ENCODE measurements at regions not wholly inside any gene's neighbourhood (a gene's known extent, or its start where the extent isn't known, plus 50 kb on each side); places are given as distances from the start of the nearest gene placed in this dataset.

- TF ChIP-seq ZNF462 (CRISPR knock-in tag; IDR thresholded peaks at IDR 0.05): no peak
Measured at GRCh38 chr9:12968093-12968492, 193.3 kb downstream of the LURAP1L start (continued).

DNA sequence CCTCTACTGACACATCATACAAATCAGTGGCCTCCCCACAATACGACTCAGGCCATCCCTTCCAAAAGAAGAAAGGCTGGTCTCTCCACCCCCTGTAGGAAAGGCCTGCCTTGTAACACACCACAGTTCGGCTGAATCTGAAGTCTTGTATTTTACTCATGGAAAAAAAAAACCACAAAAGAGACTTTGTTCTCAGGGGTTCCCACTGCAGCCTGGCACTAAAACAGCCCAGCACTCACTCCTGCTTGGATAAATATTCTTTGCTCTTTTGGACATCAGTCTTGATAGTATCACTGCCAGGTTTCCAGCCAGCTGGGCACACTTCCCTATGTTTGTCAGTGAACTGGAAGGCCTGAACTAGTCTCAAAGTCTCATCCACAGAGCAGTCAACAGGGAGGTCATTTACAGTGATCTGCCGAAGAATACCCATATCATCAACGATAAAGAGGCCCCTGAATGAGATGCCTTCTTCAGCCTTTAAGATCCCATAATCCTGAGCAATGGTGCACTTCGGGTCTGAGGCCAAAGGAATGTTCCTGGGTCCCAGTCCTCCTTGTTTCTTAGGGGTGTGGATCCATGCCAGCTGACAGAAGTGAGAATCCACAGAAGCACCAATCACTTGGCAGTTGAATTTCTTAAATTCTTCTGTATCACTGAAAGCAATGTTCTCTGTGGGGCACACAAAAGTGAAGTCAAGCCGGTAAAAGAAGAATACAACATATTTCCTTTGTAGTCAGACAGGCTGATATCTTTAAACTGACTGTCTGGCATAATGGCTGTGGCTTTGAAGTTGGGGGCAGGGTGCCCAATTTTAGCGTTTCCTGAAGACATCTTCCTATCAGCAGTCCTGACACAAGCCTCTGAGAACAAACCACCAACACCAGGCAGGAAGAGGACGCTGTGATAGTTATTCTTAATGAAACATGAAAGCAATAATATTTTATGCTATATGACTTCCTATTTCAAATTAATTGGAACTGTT lies 198.1 kb downstream of the LURAP1L start:
- TF ChIP-seq, protein P1, sequence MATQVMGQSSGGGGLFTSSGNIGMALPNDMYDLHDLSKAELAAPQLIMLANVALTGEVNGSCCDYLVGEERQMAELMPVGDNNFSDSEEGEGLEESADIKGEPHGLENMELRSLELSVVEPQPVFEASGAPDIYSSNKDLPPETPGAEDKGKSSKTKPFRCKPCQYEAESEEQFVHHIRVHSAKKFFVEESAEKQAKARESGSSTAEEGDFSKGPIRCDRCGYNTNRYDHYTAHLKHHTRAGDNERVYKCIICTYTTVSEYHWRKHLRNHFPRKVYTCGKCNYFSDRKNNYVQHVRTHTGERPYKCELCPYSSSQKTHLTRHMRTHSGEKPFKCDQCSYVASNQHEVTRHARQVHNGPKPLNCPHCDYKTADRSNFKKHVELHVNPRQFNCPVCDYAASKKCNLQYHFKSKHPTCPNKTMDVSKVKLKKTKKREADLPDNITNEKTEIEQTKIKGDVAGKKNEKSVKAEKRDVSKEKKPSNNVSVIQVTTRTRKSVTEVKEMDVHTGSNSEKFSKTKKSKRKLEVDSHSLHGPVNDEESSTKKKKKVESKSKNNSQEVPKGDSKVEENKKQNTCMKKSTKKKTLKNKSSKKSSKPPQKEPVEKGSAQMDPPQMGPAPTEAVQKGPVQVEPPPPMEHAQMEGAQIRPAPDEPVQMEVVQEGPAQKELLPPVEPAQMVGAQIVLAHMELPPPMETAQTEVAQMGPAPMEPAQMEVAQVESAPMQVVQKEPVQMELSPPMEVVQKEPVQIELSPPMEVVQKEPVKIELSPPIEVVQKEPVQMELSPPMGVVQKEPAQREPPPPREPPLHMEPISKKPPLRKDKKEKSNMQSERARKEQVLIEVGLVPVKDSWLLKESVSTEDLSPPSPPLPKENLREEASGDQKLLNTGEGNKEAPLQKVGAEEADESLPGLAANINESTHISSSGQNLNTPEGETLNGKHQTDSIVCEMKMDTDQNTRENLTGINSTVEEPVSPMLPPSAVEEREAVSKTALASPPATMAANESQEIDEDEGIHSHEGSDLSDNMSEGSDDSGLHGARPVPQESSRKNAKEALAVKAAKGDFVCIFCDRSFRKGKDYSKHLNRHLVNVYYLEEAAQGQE (IDR thresholded peaks at IDR 0.05; ENCODE audit: unreplicated experiment): no peak
- TF ChIP-seq JUNB (IDR thresholded peaks at IDR 0.05; ENCODE audit: unreplicated experiment) (no peak), CREB1 (CRISPR knock-in tag; IDR thresholded peaks at IDR 0.05; ENCODE audit: low read depth) (no peak), CTCF (conservative IDR thresholded peaks at IDR 0.05; ENCODE audit: low read depth in 2 of 2) (peak in 1 of 2 experiments; percentile 10; a peak in 1 of 4 replicates), EZH2phosphoT487 (IDR thresholded peaks at IDR 0.05; ENCODE audit: unreplicated experiment) (no peak)
- no peak overlapping the region for H2AFZ ChIP-seq
- no peaks in the 10 kb centered on the region for H3K36me3 ChIP-seq (ENCODE audit: insufficient read depth)
- H3F3A ChIP-seq (replicated peaks; ENCODE audit: low read depth): no peaks in the 10 kb centered on the region
- ATAC-seq (no peak), DNase-seq (ENCODE audit: low spot score) (no peak)
- H3K27ac Mint-ChIP-seq: no peak overlapping the region
- H4K20me1 ChIP-seq (replicated peaks; ENCODE audit: insufficient read depth): no peaks in the 10 kb centered on the region
- H3K4me1 Mint-ChIP-seq: peaks cover 8% of the 10 kb centered on the region; the same call in 1 of the 3 replicates
- H3K4me3 ChIP-seq: no peak overlapping the region
- no peaks in the 10 kb centered on the region for H3K4me1 ChIP-seq (ENCODE audit: insufficient read depth)
- H3K9me2 ChIP-seq (ENCODE audit: insufficient read depth): no peaks in the 10 kb centered on the region
- H3K4me2 ChIP-seq: no peak overlapping the region
- no peak overlapping the region for H3K27ac ChIP-seq (ENCODE audit: low read depth)
- peaks cover 2% of the 10 kb centered on the region for H3K27me3 Mint-ChIP-seq (ENCODE audit: insufficient read depth, low read depth, poor library complexity)
- no peak overlapping the region for H3K4me3 Mint-ChIP-seq
- no peaks in the 10 kb centered on the region for H3K27me3 ChIP-seq (ENCODE audit: insufficient read depth)
- H3K36me3 Mint-ChIP-seq (ENCODE audit: low read depth): no peaks in the 10 kb centered on the region
- no peaks in the 10 kb centered on the region for H3K9me3 Mint-ChIP-seq
- H3K79me2 ChIP-seq (replicated peaks; ENCODE audit: insufficient read depth): no peaks in the 10 kb centered on the region

All from GM23338 (cell line).